CD4-positive, alpha-beta T cell treated with Interleukin-10 for 1 hour (primary cell): ENCODE measurements at regions not wholly inside any gene's neighbourhood (a gene's known extent, or its start where the extent isn't known, plus 50 kb on each side); places are given as distances from the start of the nearest gene placed in this dataset.
"Not testable (repeated sequence)": the region's sequence is repeated elsewhere in the genome, so short reads cannot be mapped to it uniquely, and the experiment has no call there.

ENCODE experiments used
- DNase-seq: peaks from one replicate; pipeline ENCODE4 v3.0.0-alpha.2; 2020

DNA sequence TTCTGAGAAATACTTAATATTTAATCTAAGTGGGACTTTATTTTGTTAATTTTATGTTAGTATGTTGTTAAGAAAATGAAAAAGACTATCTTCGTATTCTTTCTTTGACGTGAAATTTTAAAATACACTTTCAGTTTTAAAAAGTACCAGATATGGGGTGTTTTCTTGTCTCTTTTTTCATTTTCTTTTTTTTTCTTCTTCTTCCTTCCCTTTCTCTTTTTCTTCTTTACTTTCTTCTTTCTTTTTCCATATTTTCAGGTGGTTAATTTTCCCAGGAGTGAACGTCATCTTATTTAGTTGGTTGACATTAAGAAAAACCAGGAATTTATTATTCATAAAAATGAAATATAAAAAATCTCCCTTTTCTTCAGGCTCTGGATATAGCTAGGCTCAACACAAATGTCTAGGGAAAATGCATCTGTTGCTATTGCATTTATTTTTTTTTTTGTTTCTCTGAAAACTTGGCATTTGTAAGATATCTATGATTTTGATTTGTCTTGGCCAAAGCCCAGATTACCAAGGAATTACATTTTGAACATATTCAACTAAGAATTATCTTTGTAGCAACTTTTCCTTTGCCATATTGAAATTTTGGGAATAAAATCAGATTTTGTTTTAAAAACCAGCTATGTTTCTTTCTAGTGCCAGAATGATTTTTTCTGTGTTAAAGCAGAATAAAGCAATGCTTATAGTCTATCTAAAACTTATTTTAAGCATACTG is 241.3 kb upstream of the FOXP2 start:
- no peak for DNase-seq

DNA sequence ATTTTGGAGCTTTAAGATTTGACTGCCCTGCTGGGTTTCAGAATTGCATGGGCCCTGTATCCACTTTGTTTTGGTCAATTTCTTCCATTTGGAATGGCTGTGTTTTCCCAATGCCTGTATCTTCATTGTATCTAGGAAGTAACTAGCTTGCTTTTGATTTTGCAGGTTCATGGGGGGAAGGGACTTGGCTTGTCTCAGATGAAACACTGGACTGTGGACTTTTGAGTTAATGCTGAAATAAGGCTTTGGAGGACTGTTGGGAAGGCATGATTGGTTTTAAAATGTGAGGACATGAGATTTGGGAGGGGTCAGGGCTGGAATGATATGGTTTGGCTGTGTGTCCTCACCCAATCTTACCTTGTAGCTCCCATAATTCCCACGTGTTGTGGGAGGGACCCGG is 245.2 kb upstream of the FOXP2 start:
- not testable (repeated sequence) for DNase-seq

DNA sequence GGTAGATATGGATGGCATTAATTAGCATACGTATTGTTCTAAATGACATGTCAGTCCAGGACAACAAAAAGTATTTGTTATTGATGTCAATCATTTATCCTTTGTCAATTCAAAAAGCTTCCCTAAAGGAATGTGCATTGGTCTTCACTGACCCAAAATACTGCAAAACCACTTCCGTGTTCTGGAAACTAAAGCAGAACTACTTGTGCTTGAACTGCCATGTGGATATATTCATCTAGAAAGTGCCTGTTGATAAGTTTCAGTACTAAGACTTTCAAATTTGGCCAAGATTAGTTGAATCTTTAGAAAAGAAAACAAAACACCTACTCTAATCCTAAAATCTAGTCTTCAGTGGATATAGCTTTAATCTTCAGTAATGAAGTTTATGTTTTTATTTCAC is 242.1 kb upstream of the PPP1R3A start:
- DNase-seq: no peak

DNA sequence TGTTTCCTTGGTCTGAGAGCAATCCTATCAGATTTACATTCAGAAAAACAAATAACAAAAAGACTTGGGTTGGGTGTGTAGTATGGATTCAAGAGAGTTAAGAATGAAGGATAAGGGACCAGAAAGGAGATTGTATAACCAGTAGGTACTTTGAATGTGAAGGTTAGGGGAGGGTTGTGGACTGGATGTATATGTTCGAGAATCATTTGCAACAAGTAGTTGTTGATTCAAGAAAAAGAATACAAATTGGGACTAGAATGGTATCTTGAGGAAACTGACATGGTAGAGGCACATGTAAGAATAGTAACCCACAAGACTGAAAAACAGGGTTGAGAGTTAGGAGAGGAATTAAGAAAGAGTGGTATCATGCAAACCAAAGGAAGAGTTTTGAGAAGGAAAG is 240.0 kb upstream of the PPP1R3A start:
- no peak for DNase-seq

DNA sequence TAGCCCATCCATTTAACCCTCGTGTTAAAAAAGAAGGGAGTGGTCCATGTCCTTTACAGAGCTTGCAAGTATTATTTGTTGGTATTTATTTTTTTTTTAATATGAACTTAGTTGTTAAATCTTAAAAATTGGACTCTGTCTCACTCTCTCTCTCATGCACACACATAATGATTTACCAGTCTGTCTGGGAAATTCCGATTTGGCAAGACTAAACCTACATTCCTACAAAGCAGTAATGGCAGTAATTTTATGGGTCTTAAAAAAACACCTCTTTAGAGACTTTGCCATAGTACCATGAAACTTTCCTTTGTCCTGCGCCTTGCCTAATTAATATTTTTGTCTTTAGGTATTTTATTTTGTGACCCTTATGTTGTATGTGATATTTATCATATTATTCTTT is 239.5 kb upstream of the PPP1R3A start:
- DNase-seq: no peak

DNA sequence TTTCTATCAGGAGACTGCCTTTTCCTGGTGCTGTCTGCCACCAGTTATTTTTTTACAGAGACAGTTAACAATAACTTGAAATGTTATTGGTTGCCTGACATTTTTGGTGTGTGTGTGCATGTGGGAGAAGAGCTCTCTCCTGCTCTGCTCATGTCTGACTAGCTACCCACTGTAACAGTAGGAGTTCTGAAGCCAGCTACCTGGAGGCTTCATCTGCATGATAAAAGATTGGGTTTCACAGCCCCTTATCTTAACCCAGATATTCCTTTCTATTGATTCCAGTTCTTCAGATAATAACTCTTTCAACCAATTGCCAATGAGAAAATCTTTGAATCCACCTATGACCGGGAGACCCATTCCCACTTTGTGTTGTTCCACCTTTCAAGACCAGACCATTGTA is 237.4 kb upstream of the PPP1R3A start:
- no peak for DNase-seq

DNA sequence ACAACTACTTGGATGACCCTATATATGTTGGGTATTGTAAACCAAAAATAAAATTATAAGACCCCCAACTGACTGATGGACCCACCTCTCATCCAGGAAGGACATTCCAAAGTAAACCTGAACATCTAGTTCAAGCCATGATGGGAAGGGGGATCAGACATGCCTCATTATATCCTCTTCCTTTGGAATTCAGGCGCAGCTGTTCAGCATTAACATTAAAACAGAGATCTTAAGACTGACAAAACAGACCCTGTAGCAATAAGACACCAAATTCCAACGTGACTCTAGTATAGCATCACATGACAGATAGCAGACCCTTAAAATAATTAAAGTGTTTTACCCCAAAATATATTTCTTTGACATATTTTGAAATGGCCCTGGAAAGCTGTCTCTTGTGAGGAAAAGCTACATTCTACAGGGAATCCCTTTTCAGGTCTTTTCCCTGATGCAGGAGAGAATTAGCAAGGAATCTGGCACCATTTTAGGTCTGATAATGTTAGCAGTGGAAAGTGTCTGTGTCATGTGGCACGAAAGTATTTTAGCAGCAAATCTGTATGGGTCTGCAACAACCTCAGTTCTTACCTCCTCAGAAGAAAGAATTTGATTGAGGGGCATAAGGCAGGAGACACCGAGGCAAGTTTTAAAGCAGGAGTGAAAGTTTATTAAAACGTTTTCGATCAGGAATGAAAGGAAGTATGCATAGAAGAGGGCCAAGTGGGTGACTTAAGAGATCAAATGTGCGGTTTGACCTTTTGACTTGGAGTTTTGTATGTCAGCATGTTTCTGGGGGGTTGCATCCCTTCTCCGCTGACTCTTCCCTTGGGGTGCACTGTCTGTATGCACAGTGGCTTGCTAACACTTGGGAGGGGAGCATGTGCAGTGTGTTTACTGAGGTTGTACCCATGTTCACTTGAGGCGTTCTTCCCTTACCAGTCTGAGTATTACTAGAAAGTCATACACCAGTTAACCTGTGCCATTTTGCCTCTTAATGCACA is 236.6 kb upstream of the PPP1R3A start:
- DNase-seq: no peak

DNA sequence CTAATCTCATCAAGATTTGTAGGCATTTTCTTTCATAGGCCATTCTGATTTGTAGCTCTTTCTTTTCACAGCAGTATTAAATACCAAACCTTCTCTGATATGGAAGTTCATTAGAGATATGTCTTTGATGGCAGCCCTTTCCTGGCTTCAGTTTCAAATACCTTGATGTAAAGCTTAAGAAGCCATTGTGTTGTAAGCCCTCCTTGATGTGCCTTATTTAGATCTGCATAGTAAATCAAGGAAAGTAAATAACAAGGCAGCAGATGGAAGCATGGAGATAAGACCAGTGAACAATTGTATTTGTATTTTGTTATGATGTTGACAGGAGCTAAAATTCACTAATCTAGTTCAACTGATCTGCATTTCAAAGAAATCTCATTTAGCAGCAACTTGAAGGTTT is 234.9 kb upstream of the PPP1R3A start:
- no peak for DNase-seq

DNA sequence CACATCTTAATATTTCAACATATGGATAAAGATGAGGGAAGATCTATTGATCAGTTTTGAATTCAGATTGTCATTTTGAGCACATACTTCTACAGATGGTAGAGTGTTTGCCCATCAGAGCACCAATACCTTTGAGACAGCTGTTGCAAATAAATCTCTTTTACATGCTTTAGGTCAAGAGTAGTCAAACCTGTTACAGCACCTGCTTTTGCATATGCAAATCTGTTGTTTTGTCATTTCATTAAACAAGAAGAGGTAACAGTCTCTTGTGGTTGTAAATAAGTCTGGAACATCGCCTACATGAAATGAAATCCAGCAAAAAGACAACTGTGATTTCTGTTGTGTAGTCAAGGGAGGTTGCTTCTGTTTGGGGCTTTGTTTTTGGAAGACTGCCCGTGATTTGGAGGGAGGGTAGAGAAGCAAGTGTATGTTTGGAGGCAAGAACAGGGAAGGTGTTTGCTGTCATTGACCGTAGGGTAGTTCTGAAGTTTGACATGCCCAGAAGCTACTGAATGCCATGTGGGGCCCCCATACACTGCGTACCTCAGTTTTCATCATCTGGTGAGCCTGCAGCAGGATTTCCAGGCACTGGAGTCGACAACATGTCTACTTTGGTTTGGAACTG is 233.6 kb upstream of the PPP1R3A start:
- no peak for DNase-seq

DNA sequence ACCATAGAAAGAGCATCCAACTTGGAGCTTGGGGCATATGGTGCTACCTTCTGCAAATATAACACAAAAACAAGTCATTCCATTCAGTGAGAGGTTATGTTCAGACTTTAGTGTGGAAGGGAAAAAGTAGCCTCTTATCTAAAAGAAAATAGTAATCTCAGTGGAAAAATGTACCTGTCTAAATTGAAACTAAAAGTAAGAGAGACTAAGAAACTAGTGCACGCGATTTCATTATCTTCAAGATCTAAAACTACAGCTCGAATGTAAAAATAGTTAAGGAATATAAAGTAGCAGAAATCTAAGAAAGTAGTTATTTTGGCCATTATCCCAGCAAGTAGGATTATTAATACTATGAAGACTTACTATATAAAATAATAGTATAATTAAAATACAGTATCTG is 233.0 kb upstream of the PPP1R3A start:
- no peak for DNase-seq

DNA sequence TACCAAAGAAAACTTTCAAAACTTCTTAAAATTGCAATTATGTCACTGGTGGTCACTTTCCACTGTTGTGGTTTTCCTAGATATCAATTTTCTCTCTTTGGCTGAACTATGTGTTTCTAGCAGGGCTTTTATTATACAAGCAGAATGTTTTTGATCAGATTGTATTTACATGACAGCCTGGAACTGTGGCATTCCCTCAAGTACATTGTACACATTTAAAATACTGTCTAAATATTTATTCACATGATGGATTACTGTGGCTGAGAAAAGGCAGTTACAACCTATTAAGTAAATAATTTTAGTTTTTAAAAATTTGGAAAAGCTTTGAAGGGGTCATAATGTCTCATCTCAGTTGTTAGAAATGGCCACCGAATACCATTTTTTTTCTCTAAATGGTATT is 231.9 kb upstream of the PPP1R3A start:
- no peak for DNase-seq

DNA sequence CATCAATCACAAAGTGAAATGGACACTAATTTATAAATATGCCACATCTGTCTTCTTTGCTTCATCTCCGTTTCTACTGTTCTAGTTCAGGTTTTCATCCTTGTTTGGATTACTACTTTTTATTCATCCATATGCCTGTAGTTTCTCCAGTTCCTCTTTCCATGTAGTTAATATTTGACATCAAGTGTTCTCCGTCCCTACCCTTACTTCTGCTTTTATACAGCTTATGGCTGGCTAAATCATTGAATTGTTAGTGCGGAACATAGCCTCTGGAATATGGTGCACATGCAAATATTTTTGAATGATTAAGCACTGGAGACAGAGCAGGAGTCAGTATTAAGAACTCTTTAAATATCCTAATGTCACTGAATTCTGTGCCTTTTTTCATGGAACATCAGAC is 230.0 kb upstream of the PPP1R3A start:
- no peak for DNase-seq

DNA sequence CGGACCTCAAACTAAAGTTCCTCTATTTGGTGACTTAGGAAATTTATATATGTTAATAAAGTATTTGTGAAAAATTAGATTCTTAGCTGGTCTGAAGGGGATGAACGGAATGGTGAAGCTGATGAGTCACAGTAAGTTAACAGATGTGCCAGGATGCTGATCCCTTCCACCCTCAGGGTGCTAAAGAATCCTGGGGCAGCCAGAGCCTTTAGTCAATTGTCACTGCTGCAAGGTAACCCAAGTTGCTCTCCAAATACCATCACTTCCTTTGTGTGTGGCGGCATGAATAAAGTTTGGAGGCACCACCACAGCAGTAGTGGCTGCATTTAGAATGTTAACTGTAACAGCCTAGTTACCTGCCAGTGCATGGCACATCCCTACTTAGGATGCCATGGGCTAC is 222.6 kb upstream of the PPP1R3A start:
- DNase-seq: no peak

DNA sequence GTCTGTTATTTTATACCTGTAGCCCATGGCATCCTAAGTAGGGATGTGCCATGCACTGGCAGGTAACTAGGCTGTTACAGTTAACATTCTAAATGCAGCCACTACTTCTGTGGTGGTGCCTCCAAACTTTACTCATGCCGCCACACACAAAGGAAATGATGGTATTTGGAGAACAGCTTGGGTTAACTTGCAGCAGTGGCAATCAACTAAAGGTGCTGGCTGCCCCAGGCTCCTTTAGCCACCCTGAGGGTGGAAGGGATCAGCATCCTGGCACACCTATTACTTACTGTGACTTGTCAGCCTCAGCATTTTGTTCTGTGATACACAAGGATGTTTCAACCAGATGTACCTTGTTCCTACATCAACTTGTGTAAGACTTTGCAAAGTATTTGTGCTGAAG is 221.8 kb upstream of the PPP1R3A start:
- no peak for DNase-seq

DNA sequence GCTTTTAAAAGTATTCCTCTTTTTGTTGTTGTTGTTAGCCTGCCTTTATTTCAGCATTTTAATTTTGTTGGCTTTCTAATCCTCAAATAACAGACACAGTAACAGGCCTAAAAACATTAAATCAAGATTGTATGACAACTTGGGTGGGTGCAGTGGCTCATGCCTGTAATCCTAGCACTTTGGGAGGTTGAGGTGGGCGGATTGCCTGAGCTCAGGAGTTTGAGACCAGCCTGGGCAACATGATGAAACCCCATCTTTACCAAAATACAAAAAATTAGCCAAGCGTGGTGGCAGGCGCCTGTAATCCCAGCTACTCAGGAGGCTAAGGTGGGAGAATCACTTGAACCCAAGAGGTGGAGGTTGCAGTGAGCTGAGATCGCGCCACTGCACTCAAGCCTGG is 220.9 kb upstream of the PPP1R3A start:
- not testable (repeated sequence) for DNase-seq

DNA sequence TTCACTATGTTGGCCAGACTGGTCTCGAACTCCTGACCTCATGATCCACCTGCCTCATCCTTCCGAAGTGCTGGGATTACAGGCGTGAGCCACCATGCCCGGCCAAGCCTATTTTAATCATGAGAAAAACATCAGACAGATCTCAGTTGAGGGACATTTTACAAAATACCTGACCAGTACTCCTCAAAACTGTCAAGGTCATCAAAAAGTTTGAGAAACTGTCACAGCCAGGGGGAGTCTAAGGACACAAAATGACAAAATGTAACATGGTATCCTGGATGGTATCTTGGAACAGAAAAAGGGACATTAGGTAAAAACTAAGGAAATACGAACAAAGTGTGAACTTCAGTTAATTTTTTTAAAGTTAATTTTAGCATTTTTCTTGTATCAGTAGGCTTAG is 219.8 kb upstream of the PPP1R3A start:
- no peak for DNase-seq

DNA sequence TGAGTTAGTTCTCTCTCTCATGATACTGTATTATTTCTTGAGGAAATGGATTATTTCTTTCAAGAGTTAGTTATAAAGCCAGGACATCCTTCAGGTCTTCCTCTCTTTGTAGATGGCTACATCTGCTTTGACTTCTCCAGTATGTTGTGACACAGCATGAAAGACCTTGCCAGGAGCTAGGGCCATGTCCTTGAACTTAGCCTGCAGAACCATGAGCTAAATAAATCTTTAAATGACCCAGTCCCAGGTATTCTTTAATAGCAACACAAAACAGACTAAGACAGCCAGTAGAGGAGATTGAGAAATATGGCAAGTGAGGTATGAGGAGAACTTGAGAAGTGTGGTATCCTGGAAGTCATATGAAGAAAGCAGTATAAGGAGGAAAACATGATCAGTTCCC is 214.9 kb upstream of the PPP1R3A start:
- no peak for DNase-seq

DNA sequence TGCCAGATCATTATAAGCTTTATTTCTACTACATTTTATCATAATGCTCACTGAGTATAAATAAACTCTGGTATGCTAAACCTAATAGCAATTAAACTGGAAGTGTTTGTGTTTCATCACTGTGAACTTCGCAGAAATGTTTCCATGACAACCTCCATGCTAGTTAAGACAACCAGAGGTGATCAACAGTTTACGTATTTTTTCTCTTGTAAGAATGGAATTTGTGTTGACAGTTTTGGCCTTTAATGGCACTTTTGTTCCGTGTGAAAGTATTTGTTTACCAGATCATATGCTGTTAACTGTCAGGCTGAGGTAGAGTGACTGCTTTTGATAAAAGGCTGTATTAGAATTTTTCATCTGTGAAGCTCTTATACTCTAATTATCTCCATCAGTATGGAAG is 212.1 kb upstream of the PPP1R3A start:
- DNase-seq: no peak

DNA sequence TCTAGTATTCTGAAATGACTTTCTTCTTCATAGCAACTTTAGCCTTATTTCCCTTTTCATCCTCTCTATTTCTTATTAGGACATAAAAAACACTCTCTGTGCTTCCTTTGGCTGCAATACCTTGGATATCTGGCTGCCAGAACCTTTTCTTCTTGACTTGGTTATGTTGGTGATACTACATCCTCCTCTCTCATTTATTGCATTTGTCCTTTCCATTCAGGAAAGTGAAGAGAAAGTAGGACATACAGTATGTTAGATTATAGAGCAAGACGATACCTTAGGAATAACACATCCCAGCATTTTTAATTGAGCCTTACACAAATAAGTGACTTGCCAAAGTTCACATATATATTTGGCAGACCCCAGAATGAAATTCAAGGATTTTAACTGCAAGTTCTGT is 210.1 kb upstream of the PPP1R3A start:
- no peak for DNase-seq

DNA sequence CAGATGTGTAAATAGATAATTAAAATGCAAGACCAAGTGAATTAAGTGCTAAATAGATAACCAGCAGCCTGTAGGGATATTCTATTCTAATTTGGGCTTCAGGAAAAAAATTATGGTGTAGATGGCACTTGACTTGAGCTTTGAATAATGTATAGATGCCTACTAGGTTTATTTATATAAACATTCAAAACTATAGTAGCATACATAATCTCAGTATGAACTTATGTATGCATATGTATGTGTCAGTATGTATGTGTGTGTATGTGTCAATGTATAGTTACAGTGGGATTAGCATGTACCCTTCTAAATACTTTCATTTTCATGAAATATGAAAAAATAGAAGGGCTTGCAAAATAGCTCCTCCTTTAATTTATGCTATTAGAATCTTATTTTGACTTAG is 207.3 kb upstream of the PPP1R3A start:
- no peak for DNase-seq

DNA sequence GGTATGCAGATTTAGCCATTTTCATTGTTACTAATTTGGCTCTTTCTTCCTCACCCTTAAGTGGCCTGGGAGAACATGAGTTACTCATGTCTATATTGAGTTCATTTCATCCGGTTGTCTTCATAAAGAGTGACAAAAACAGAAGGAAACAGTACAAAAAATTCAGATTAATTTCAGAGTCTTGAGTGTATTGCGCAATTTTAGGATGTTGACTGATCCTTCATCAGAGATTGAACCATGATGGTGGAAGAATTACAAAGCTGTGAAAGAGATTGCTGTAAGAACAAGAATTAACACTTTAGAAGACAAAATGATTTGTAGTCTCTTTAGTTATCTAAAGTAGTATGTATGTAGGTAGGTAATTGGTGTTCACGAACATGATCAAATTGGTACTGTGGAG is 194.0 kb upstream of the PPP1R3A start:
- no peak for DNase-seq

DNA sequence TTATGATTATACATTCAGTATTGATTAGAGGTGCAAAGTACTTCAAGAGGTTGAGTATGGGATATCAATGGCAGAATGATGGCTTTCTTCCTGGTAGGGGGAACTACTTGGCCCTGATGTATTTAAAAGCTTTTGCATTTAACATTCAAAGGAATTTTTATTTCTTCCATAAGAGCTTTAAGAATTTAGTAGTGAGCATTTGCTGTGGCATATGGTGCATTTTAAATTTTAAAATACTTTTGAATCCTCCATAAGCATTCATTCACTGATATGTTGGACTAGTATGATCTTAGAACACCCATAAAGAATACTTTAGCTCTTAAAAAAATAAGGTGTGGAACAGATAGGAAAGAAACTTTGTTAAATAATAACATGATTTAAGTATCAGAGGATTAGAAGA is 191.9 kb upstream of the PPP1R3A start:
- DNase-seq: no peak

DNA sequence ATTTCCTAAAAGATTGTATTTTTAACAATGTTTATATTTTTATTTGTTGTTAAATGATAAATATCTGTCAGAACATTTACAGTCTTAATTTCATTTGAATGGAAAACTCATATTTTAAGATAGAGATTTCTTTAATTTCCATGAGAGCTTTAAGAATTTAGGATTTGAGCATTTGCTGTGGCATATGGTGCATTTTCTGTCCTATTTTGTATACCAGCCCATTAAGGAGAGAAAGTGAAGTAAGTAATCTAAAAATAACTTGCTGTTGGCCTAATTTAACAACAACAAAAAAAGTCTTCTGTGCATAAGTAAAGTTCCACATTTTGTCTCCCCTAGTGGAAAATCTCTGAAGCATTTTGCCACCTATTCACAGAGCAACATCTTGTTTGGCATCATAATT is 190.9 kb upstream of the PPP1R3A start:
- DNase-seq: no peak

DNA sequence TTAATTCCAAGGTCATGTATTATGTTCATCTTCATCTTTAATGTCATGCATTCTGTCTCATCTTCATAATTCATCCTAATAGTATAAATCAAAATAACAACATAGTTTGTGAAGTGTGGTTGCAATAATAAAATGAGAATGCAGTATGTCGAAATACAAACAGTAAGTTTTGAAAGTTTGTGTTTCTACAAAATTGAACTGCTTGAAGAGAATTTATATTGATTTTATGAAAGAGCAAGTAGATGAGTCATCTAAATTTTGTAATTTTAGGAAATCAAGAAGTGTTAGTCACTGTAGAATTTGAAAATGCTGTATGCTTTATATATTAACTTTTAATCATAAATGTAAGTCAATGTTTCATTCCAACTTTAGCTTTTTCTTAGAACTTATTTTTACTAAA is 190.5 kb upstream of the PPP1R3A start:
- DNase-seq: no peak
